ENCODE measurements at regions not wholly inside any gene's neighbourhood (a gene's known extent, or its start where the extent isn't known, plus 50 kb on each side); places are given as distances from the start of the nearest gene placed in this dataset.
"Not testable (repeated sequence)": the region's sequence is repeated elsewhere in the genome, so short reads cannot be mapped to it uniquely, and the experiment has no call there.

DNA sequence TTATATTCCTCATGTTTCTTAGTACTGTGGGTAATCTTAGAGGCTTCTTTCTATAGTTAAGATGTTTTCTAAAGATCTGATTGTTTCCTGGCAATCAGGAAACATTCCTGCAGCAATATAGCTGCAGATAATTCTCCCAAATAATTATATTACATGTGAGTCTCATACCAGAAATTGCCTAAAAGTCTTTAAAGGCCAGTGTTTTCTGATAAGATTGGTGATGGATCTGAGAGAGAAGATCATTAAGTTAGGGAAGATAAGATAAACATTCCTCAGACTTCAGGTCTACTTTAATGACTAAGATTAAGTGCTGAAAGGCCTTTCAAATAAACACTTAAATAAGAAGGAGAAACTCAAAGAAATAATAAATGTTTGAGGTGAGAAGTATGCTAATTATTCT lies 107.7 kb upstream of the DAB2 start:
- no peak for ATAC-seq
- intact Hi-C loops (cut with DNase I, micrococcal nuclease): no loop called here
- no peaks in the 10 kb centered on the region for H3K9me3 ChIP-seq
- DNase-seq: no peak
- peaks cover 1% of the 10 kb centered on the region for H3K4me1 ChIP-seq (ENCODE audit: low read depth)
- no peaks in the 10 kb centered on the region for H3K36me3 ChIP-seq (ENCODE audit: low read depth)
- no peak for TF ChIP-seq CTCF (IDR thresholded peaks at IDR 0.05)
- no peak overlapping the region for H3K4me3 ChIP-seq

- peaks cover 4% of the 10 kb centered on the region for H3K4me1 ChIP-seq (ENCODE audit: low read depth)
- DNase-seq (peak in 1 of 3 donors; percentile 23), ATAC-seq (peak; percentile 55)
- no peaks in the 10 kb centered on the region for H3K9me3 ChIP-seq
- intact Hi-C loops (cut with DNase I, micrococcal nuclease): no loop called here
- TF ChIP-seq CTCF (IDR thresholded peaks at IDR 0.05): no peak
- H3K4me3 ChIP-seq: no peak overlapping the region
- no peaks in the 10 kb centered on the region for H3K36me3 ChIP-seq (ENCODE audit: low read depth)
These were observed 106.5 kb upstream of the DAB2 start for GRCh38 chr5:39531306-39531705.

DNA sequence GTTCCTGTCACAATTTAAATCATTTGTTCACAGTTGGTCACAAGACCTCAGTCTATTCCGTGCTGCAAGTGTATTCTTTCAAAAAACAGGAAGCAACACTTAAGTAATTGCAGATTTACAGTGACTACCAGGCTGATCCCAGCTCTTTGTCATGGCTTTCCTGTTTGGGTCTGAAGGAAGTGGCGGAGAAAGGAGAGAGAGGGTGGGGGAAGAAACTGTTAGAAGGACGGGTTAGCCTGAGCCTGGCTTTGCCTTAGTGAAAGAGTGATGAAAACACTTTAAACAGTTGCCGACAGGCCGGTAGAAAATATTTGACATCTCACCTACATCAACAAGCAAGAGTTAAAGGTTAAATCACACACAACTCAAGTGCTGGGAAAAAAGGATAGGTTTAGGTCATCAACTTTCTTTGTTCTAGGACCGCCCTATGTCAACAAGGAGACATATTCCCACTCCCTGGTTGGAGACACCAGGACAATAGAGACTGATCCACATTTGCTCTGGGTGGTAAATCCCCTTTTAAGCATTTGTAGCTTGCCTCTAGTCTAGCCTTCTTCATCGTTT lies 102.2 kb upstream of the DAB2 start:
- TF ChIP-seq CTCF (IDR thresholded peaks at IDR 0.05): no peak
- DNase-seq (peak in 1 of 3 donors; percentile 52), ATAC-seq (peak; percentile 89)
- H3K4me3 ChIP-seq: no peak overlapping the region
- H3K36me3 ChIP-seq (ENCODE audit: low read depth): no peaks in the 10 kb centered on the region
- peaks cover 9% of the 10 kb centered on the region for H3K4me1 ChIP-seq (ENCODE audit: low read depth)
- intact Hi-C loops (cut with DNase I, micrococcal nuclease): no loop called here
- no peaks in the 10 kb centered on the region for H3K9me3 ChIP-seq

DNA sequence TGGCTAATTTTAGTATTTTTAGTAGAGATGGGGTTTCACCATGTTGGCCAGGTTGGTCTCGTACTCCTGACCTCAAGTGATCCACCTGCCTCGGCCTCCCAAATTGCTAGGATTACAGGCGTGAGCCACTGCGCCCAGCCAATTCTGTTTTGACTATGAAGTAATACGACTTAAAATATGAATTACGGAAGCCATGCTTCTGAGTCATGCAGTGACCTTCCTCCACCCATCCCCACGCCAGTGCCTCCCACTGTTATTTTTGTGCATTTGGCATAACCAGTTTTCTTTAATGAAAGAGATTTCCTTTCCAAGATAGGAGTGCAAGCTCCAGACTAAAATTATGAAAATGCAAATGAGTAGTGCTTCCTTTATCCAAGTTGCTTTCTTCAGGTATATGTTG lies 101.0 kb upstream of the DAB2 start:
- intact Hi-C loops (cut with DNase I, micrococcal nuclease); H3K4me1 ChIP-seq (ENCODE audit: low read depth); DNase-seq; H3K4me3 ChIP-seq; H3K9me3 ChIP-seq; H3K36me3 ChIP-seq (ENCODE audit: low read depth): not testable (repeated sequence)
- peak; percentile 18 for ATAC-seq

DNA sequence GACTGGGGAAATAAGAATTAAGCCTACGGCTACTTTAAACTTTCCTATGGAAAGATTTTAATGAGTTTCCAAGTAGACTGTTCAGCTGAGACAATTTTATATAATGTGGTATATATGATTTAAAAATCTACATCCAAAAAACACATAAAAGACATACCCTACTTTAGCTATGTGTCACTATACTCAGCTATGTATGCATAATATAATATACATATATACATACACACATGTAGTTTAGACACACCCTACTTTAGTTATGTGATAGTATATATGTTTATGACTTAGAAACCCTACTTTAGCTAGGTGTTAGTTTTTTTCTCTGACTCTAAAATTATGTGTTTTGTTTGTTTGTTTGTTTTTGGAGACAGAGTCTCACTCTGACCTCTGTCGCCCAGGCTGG lies 100.5 kb upstream of the DAB2 start:
- no peak overlapping the region for H3K4me3 ChIP-seq
- intact Hi-C loops (cut with DNase I, micrococcal nuclease): no loop called here
- H3K36me3 ChIP-seq (ENCODE audit: low read depth): no peaks in the 10 kb centered on the region
- ATAC-seq: no peak
- H3K9me3 ChIP-seq: no peaks in the 10 kb centered on the region
- DNase-seq: no peak
- TF ChIP-seq CTCF (IDR thresholded peaks at IDR 0.05): no peak
- H3K4me1 ChIP-seq (ENCODE audit: low read depth): peaks cover 9% of the 10 kb centered on the region

DNA sequence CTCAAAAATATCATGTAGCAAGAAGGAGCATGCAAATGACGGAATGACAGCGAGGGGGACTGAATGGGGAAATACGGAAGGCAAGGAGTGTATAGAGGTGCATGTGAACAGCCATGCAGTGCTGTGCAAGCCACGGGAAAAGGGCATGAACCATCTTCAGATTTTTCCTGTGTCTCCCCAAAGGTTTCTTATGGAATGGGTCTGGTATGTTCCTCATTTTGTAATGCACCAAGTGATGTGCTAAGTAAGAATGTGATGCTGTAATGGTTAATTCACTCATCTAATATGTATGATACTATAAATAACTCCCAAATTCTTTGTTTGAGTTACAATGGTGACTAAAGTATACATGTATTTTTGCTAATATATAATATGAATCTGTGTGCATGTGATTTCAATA lies 99.0 kb upstream of the DAB2 start:
- Histone ChIP-seq H3K4me1 (ENCODE audit: low read depth) (peaks cover 9% of the 10 kb centered on the region), H3K36me3 (ENCODE audit: low read depth) (no peaks in the 10 kb centered on the region), H3K4me3 (no peak overlapping the region), H3K9me3 (no peaks in the 10 kb centered on the region)
- no peak for DNase-seq
- ATAC-seq: no peak
- no peak for TF ChIP-seq CTCF (IDR thresholded peaks at IDR 0.05)
- intact Hi-C loops (cut with DNase I, micrococcal nuclease): no loop called here
